Keratinocyte (primary cell): ENCODE measurements at regions not wholly inside any gene's neighbourhood (a gene's known extent, or its start where the extent isn't known, plus 50 kb on each side); places are given as distances from the start of the nearest gene placed in this dataset.

Source experiments
- DNase-seq: peaks from one replicate; pipeline ENCODE4 v3.0.0-alpha.2; 2011; ENCODE audit warnings: low read depth, missing footprints, low spot score
- FAIRE-seq: peaks from 2 replicates; lab custom pipeline; 2011; peaks lifted over from hg19 to GRCh38; lab: Jason Lieb, UNC
- H2AFZ ChIP-seq: 2 replicates; pipeline ENCODE4 v1.6.0; 2012; ENCODE audit warnings: low read length, control low read depth, inconsistent platforms; ENCODE audit not compliant: control insufficient read depth
- H3K27ac ChIP-seq: 2 replicates; pipeline ENCODE4 v1.5.1; 2011; ENCODE audit warnings: low read length; ENCODE audit not compliant: control insufficient read depth, insufficient read depth
- H3K27me3 ChIP-seq: 3 replicates; pipeline ENCODE4 v1.6.0; 2011; ENCODE audit warnings: low read length; ENCODE audit not compliant: control insufficient read depth, insufficient read depth; ENCODE audit errors: extremely low read depth
- H3K36me3 ChIP-seq, 2 experiments: 2 replicates in 1 of 2; 3 replicates in 1 of 2; pipeline ENCODE4 v1.5.1; 2011; ENCODE audit warnings: low read length in 2 of 2, mild to moderate bottlenecking in 1 of 2; ENCODE audit not compliant: control insufficient read depth in 2 of 2, insufficient read depth in 2 of 2; ENCODE audit errors: extremely low read depth in 1 of 2
- H3K4me1 ChIP-seq: 3 replicates; pipeline ENCODE4 v1.5.1; 2011; ENCODE audit warnings: low read length; ENCODE audit not compliant: control insufficient read depth, insufficient read depth; ENCODE audit errors: extremely low read depth
- H3K4me2 ChIP-seq: 3 replicates; pipeline ENCODE4 v1.6.0; 2011; ENCODE audit warnings: low read depth, low read length; ENCODE audit not compliant: control insufficient read depth, insufficient read depth; ENCODE audit errors: extremely low read depth
- H3K4me3 ChIP-seq, 3 experiments: fragments of 200-600 bp in 1 of 3; sonication (generic) in 1 of 3; 2 replicates in 2 of 3; 3 replicates in 1 of 3; pipeline ENCODE4 v1.5.1; 2011 to 2016; ENCODE audit warnings: low read length in 3 of 3, mild to moderate bottlenecking in 3 of 3, control low read depth in 2 of 3, inconsistent platforms in 1 of 3, low read depth in 1 of 3, mixed read lengths in 1 of 3, mixed run types in 1 of 3, moderate library complexity in 1 of 3; ENCODE audit not compliant: control insufficient read depth in 2 of 3, insufficient read depth in 2 of 3; ENCODE audit errors: extremely low read depth in 1 of 3
- H3K79me2 ChIP-seq: 2 replicates; pipeline ENCODE4 v1.6.0; 2012; ENCODE audit warnings: low read length; ENCODE audit not compliant: control insufficient read depth, insufficient read depth
- H3K9ac ChIP-seq: 3 replicates; pipeline ENCODE4 v1.6.0; 2011; ENCODE audit warnings: low read length; ENCODE audit not compliant: control insufficient read depth, insufficient read depth; ENCODE audit errors: extremely low read depth
- H3K9me1 ChIP-seq: 3 replicates; pipeline ENCODE4 v1.6.0; 2011; ENCODE audit warnings: low read length; ENCODE audit not compliant: control insufficient read depth, insufficient read depth; ENCODE audit errors: extremely low read depth
- H3K9me3 ChIP-seq: 2 replicates; pipeline ENCODE4 v1.5.1; 2012; ENCODE audit warnings: low read depth, low read length; ENCODE audit not compliant: control insufficient read depth
- H4K20me1 ChIP-seq: 3 replicates; pipeline ENCODE4 v1.6.0; 2011; ENCODE audit warnings: low read length; ENCODE audit not compliant: control insufficient read depth, insufficient read depth; ENCODE audit errors: extremely low read depth
- EZH2 ChIP-seq: IDR thresholded peaks from one replicate; pipeline ENCODE4 v1.6.1; 2012; ENCODE audit warnings: inconsistent platforms, mild to moderate bottlenecking, low read length, moderate library complexity
- dilution Hi-C: fragments of 300-500 bp; cut with MboI; formaldehyde crosslinking; loops from one replicate; pipeline ENCODE4 v1.7.0; 2020; ENCODE audit warnings: low sequenced_read_pairs; ENCODE audit not compliant: extremely low pct_ligation_motif_present
- TF ChIP-seq, protein P1 (sequence below), 3 experiments: IDR thresholded peaks in 1 of 3; conservative IDR thresholded peaks in 1 of 3; optimal IDR thresholded peaks in 1 of 3; 2 replicates in 2 of 3; 3 replicates in 1 of 3; pipeline versions ENCODE3 to v1.5.1; 2011; ENCODE audit warnings: low read length in 3 of 3, mild to moderate bottlenecking in 3 of 3, moderate library complexity in 2 of 3, control low read depth in 1 of 3, inconsistent platforms in 1 of 3; ENCODE audit not compliant: insufficient read depth in 2 of 3; ENCODE audit errors: extremely low read depth in 1 of 3

DNA sequence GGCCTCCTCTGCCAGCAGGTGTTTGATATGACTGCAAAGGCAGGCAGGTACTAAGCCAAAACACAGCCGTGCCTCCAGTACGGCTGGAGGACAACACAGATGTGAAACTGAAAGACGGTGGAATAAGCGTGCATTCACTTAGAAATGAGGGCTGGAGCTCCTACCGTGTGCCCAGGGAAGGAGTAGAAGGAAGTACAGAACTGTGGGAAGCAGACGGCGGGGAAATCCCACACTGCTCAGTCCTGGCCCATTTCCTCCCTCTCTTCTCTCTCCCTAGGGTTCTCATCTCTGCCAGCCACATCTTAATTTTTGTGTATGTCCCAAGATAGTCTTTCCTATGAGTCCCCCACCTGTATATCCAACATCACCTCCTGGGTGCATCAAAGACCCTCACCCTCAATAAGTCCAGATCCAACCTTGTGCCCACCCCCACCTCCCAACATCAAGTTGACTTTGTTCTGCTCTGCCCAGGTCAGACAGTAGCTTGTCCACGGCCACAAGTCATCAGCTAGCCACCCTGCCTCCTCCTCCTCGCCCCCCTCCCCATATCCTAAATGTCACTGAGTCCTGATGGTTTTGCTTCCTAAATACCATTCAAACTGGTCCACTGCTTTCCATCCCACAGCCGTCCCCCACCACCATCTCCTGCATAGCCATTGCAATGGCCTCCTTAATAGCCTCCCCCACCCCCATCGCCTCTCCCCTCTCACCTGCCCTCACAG lies 77.1 kb upstream of the RPL38 start:
- dilution Hi-C loops: no loop called here
- no peak for DNase-seq
- Histone ChIP-seq H3K4me2 (no peak overlapping the region), H2AFZ (no peak overlapping the region), H4K20me1 (no peaks in the 10 kb centered on the region), H3K4me3 (no peak overlapping the region), H3K79me2 (no peaks in the 10 kb centered on the region), H3K9me1 (no peaks in the 10 kb centered on the region), H3K27ac (no peak overlapping the region), H3K9ac (no peak overlapping the region), H3K4me1 (no peaks in the 10 kb centered on the region), H3K9me3 (no peaks in the 10 kb centered on the region), H3K27me3 (no peaks in the 10 kb centered on the region), H3K36me3 (no peaks in the 10 kb centered on the region)
- FAIRE-seq: no peak
- TF ChIP-seq, protein P1, sequence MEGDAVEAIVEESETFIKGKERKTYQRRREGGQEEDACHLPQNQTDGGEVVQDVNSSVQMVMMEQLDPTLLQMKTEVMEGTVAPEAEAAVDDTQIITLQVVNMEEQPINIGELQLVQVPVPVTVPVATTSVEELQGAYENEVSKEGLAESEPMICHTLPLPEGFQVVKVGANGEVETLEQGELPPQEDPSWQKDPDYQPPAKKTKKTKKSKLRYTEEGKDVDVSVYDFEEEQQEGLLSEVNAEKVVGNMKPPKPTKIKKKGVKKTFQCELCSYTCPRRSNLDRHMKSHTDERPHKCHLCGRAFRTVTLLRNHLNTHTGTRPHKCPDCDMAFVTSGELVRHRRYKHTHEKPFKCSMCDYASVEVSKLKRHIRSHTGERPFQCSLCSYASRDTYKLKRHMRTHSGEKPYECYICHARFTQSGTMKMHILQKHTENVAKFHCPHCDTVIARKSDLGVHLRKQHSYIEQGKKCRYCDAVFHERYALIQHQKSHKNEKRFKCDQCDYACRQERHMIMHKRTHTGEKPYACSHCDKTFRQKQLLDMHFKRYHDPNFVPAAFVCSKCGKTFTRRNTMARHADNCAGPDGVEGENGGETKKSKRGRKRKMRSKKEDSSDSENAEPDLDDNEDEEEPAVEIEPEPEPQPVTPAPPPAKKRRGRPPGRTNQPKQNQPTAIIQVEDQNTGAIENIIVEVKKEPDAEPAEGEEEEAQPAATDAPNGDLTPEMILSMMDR (optimal IDR thresholded peaks at IDR 0.05 in 1 of 3, IDR thresholded peaks at IDR 0.05 in 1 of 3, conservative IDR thresholded peaks at IDR 0.05 in 1 of 3; ENCODE audit: extremely low read depth in 1 of 3, insufficient read depth in 2 of 3, low read length in 3 of 3): no peak
- TF ChIP-seq EZH2: no peak

DNA sequence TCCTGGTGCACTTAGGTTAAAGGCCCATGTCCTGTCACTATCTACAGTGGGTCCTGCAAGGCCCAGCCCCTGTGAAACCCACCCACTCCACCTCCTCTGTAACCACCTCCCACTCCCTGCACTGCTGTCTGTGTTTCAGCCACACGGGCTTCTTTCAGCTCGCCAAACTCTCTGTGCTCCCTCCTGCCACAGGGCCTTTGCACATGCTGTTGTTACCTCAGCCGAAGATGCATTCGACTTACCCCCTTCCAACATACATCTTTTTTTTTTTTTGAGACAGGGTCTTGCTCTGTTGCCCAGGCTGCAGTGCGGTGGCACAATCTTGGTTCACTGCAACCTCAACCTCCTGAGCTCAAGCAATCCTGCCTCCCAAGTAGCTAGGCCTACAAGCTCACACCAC lies 76.5 kb upstream of the RPL38 start:
- Histone ChIP-seq H4K20me1 (no peaks in the 10 kb centered on the region), H3K4me1 (no peaks in the 10 kb centered on the region), H3K27me3 (no peaks in the 10 kb centered on the region), H2AFZ (no peak overlapping the region), H3K4me3 (no peak overlapping the region), H3K36me3 (no peaks in the 10 kb centered on the region), H3K79me2 (no peaks in the 10 kb centered on the region), H3K9ac (no peak overlapping the region), H3K27ac (no peak overlapping the region), H3K9me1 (no peaks in the 10 kb centered on the region), H3K4me2 (no peak overlapping the region), H3K9me3 (no peaks in the 10 kb centered on the region)
- DNase-seq (no peak), FAIRE-seq (no peak)
- dilution Hi-C loops: no loop called here
- TF ChIP-seq, protein P1 (optimal IDR thresholded peaks at IDR 0.05 in 1 of 3, IDR thresholded peaks at IDR 0.05 in 1 of 3, conservative IDR thresholded peaks at IDR 0.05 in 1 of 3; ENCODE audit: extremely low read depth in 1 of 3, insufficient read depth in 2 of 3, low read length in 3 of 3): no peak
- TF ChIP-seq EZH2: no peak
